ENCODE measurements at regions not wholly inside any gene's neighbourhood (a gene's known extent, or its start where the extent isn't known, plus 50 kb on each side); places are given as distances from the start of the nearest gene placed in this dataset.

DNA sequence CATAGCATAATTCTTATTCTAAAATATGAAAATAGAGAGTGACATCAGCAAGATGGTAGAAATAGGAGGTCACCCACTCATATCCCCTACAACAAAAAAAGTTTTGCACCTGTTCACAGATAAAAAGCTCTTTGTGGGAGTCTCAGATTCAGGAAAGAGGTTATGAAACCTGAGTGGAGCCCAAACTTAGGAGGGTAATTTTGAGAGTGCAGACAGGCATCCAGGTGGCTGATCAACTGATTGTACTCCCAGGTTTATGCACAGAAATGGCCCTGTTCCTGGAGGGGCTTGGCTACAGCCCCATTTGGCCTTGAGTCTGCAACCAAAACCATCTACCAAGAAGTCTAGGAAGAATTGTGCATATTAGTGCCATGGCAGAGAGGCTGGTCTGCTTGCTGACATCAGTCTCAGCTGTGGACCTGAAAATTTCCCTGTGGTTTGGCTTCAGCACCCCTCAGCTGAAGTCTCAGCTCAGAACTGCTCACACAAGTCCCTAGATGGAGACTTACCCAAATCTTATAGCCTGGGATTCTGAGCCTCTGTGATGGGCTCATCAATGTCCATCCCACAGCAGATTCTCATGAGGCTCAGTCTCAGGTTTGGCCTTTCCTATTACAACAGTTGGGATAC is 291.6 kb downstream of the IL20RB start:
- Mint-ChIP-seq H3K27me3 (no peaks in the 10 kb centered on the region), H3K4me3 (no peak overlapping the region), H3K4me1 (ENCODE audit: low read depth in 2 of 2) (no peaks in the 10 kb centered on the region), H3K9me3 (peaks cover 4 to 8% of the 10 kb centered on the region in 2 donors), H3K27ac (no peak overlapping the region), H3K36me3 (ENCODE audit: insufficient read depth) (no peaks in the 10 kb centered on the region)
- ATAC-seq (replicated peaks) (no peak), DNase-seq (no peak)

DNA sequence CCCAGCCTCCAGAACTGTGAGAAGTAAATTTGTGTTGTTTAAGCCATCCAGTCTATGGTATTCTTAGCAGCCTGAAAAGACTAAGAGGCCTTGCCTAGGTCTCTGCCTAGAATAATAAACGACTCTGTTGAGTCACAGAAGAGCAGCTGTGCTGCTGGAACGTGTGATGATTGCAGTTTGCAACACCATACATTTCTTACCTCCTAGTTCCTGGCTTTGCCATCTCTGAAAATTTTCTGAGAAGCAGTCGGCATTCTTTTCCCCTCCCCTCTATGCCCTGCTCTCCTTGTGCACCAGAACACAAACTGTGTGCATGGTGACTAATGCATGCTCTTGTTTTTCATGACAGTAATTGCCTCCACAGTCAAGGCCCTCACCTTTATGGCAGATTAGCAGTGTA is 301.3 kb downstream of the IL20RB start:
- no peak for ATAC-seq (replicated peaks)

DNA sequence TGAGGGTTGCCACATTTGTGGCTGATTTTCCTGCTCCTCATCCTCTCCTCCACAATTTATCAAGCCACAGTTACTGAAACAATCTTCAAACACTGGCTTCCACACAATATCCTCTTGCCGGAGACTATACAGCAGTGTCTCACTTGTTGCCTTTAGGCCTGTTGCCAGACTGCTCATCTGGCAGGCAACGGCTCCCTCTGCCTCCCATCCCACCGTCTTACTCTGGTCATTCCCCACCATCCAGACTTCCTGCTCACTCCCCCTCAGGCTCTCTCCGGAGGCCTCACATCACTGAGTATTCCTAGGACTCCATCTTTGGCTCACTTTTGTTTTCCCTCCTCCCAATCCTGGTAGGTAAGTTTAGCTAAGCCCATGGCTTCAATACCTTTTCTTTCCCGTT is 301.9 kb downstream of the IL20RB start:
- DNase-seq (no peak), ATAC-seq (replicated peaks) (no peak)
- no peak overlapping the region for H3K4me3 Mint-ChIP-seq
- peaks cover under 1 to 5% of the 10 kb centered on the region in 2 donors for H3K27me3 Mint-ChIP-seq
- no peaks in the 10 kb centered on the region for H3K4me1 Mint-ChIP-seq (ENCODE audit: low read depth in 2 of 2)
- no peak overlapping the region for H3K27ac Mint-ChIP-seq
- no peaks in the 10 kb centered on the region for H3K36me3 Mint-ChIP-seq (ENCODE audit: insufficient read depth)
- peaks cover 3 to 7% of the 10 kb centered on the region in 2 donors for H3K9me3 Mint-ChIP-seq

More for the DNA sequence above, 301.3 kb downstream of the IL20RB start:
- peaks cover 2 to 7% of the 10 kb centered on the region in 2 donors for H3K9me3 Mint-ChIP-seq
- no peaks in the 10 kb centered on the region for H3K36me3 Mint-ChIP-seq (ENCODE audit: insufficient read depth)
- H3K4me3 Mint-ChIP-seq = no peak overlapping the region
- no peaks in the 10 kb centered on the region for H3K4me1 Mint-ChIP-seq (ENCODE audit: low read depth in 2 of 2)
- no peaks in the 10 kb centered on the region for H3K27me3 Mint-ChIP-seq
- DNase-seq = no peak
- no peak overlapping the region for H3K27ac Mint-ChIP-seq

DNA sequence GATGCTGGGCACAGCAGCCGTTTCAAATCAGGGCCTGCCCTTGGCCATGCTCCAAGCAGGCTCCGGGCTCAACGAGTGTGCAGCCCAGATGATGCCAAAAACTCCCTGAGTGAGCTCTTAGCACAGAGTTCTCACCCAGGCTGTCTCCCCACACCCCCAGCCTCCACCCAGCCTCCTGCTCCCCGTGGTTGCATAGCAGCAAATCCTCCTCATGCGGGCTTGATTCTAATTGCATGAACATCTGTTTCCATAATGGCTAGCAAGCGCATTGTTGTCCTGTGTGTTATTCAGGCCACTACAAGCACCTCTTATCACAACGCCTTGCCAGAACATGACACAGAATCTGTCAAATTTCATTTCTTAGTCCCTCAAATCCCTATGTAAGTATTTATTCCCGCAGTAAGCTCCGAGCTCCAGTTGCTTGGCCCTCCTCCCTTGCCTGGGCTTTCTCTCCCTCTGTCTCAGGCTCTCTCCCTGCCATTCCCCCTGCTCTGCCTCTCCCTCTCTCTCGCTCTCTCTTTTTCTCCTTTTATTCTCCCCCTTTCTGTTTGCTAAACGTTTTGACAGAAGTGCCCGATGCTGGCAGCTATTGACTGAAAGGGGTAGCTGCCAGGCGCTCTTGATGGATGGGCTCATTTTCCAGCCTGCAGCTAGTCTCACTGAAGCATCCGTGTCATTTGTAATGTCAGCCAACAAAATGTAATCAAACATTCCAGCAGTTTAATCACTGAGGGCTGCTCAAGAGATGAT is 306.5 kb downstream of the IL20RB start:
- H3K36me3 Mint-ChIP-seq (ENCODE audit: insufficient read depth) = no peaks in the 10 kb centered on the region
- no peaks in the 10 kb centered on the region for H3K4me1 Mint-ChIP-seq (ENCODE audit: low read depth in 2 of 2)
- no peak for ATAC-seq (replicated peaks)
- no peak overlapping the region for H3K4me3 Mint-ChIP-seq
- no peak overlapping the region for H3K27ac Mint-ChIP-seq
- peaks cover 5 to 10% of the 10 kb centered on the region in 2 donors for H3K27me3 Mint-ChIP-seq
- DNase-seq = no peak
- peaks cover 3 to 5% of the 10 kb centered on the region in 2 donors for H3K9me3 Mint-ChIP-seq

DNA sequence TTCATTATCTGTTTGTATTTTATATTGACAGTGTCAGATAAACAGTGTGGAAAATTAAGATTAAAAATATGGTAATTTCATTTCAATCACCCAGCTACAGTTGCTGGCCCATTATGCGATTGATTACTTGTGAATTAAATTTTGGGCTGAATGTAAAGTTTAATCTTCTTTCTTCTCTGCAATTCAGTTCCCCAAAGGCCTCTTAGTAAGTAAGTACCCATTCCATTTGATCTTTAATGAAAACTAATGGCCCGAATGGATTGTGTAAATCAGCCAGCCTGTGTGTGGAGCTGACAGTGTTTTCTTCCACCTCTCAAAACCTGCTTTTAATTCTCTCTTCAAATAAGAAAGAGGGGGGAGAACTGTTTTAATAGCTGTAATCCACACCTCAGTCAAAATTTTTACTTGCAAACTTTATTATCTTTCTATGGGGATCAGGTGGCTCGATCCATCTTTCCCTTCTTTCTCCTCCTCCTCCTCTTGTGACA is 307.1 kb downstream of the IL20RB start:
- Mint-ChIP-seq H3K36me3 (ENCODE audit: insufficient read depth) (no peaks in the 10 kb centered on the region), H3K9me3 (peaks cover 0 to 4% of the 10 kb centered on the region in 2 donors), H3K27me3 (peaks cover 5 to 10% of the 10 kb centered on the region in 2 donors), H3K4me1 (ENCODE audit: low read depth in 2 of 2) (no peaks in the 10 kb centered on the region), H3K27ac (no peak overlapping the region), H3K4me3 (no peak overlapping the region)
- ATAC-seq (replicated peaks) (no peak), DNase-seq (no peak)

DNA sequence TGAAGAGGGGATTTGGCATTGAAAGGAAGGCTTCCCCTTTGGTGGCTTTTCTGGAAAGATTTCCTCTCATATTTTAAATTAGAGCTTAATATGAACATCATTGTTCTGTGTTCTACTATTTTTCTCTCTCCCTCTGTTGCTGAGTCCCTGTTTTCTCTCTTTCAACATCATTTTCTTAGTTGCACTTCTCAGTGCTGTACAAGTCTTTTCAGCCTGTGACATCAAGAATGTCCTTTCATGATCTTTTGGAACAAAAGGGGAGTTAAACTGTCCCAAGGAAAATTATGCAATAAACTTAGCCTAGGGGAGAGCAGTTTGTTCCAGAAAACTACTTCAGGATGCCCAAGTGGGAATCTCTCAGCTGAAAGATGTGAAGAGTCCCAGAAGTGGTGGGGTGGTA is 325.1 kb downstream of the IL20RB start:
- Mint-ChIP-seq H3K9me3 (peaks cover 0 to 3% of the 10 kb centered on the region in 2 donors), H3K4me3 (no peak overlapping the region), H3K36me3 (ENCODE audit: insufficient read depth) (no peaks in the 10 kb centered on the region), H3K4me1 (ENCODE audit: low read depth in 2 of 2) (no peaks in the 10 kb centered on the region), H3K27me3 (no peaks in the 10 kb centered on the region), H3K27ac (no peak overlapping the region)
- ATAC-seq (replicated peaks) = no peak
- no peak for DNase-seq

DNA sequence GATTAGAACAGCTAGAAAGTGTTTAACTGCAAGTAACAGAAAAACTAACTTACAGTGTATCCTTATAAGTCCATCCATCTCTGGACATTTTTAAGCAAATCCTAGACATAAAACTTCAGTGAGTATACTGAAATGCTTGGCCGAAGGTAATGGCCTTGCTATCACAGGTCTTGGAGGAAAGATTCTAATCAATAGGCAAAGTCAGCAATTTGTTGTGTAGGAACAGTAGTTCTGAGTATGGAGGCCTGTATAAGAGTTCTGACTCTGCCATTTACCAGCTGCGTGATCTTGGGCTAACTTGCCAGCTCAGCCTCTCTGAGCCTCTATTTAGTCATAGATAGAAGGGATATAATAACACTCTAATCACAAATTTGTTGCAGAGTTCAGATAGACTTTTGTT is 328.1 kb downstream of the IL20RB start:
- Mint-ChIP-seq H3K4me3 (no peak overlapping the region), H3K4me1 (ENCODE audit: low read depth in 2 of 2) (no peaks in the 10 kb centered on the region), H3K36me3 (ENCODE audit: insufficient read depth) (no peaks in the 10 kb centered on the region), H3K27me3 (no peaks in the 10 kb centered on the region), H3K9me3 (peaks cover 0 to 3% of the 10 kb centered on the region in 2 donors), H3K27ac (no peak overlapping the region)
- ATAC-seq (replicated peaks) = no peak
- no peak for DNase-seq

DNA sequence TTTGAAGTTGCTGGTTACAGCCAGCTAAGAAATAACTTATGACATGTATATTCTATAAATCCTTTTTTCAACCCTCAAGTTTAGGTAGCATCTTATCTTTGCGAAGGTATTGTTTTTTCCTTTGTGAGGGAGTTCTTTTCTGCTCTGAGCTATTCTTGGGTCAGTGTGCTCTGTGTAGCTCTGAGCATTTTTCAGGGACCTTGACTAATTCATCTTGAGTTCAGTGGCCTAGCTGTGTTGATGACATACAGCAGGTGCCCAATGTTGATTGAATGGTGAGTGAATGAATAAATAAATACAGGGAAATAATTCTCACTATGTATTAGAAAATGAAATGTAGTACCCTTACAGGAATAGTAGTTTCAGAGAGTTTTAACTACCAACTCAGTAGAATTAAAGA is 335.3 kb downstream of the IL20RB start:
- Mint-ChIP-seq H3K36me3 (ENCODE audit: insufficient read depth) (no peaks in the 10 kb centered on the region), H3K4me3 (no peak overlapping the region), H3K9me3 (peaks cover 0 to 3% of the 10 kb centered on the region in 2 donors), H3K27ac (no peak overlapping the region), H3K27me3 (no peaks in the 10 kb centered on the region), H3K4me1 (ENCODE audit: low read depth in 2 of 2) (no peaks in the 10 kb centered on the region)
- ATAC-seq (replicated peaks) (no peak), DNase-seq (no peak)

DNA sequence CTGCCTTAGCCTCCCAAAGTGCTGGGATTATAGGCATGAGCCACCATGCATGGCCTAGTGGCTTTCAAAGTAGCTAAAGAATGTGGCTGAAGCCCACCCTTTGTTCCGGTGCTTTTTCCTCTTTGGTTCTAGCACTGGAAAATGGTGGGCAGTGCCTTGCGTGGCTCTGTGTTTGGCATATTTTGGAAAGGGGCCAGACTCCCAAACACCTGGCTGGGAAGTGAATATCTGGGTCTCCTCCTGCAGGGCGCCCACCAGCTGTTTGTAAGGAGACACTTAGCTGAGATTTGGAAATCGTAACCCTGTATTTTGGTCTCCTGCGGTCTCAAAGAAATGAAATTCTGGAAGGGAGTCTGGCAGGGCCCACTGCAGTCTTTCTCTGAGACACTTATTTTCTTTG is 336.4 kb downstream of the IL20RB start:
- H3K27me3 Mint-ChIP-seq = no peaks in the 10 kb centered on the region
- H3K27ac Mint-ChIP-seq = no peak overlapping the region
- H3K36me3 Mint-ChIP-seq (ENCODE audit: insufficient read depth) = no peaks in the 10 kb centered on the region
- H3K9me3 Mint-ChIP-seq = peaks cover 0 to 1% of the 10 kb centered on the region in 2 donors
- no peaks in the 10 kb centered on the region for H3K4me1 Mint-ChIP-seq (ENCODE audit: low read depth in 2 of 2)
- ATAC-seq (replicated peaks) = no peak
- DNase-seq = no peak
- H3K4me3 Mint-ChIP-seq = no peak overlapping the region

DNA sequence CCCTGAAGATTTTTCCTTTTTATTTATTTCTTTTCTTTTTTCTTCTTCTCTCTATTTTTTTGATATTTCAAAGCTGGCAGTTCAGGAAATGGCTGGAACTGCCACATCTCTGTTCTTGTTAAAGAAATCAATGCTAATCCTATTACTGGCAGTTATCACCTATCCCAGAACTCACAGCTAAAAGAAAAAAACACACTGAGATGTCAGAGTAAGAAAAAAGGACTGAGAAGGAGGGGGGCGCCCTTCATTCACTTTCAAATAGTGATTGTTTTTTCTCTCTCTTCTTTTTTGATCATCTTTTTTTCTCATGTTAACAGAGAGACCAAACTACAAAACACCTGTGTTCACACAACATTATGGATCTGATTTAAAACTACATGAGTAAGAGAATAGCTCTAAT is 337.1 kb downstream of the IL20RB start:
- no peaks in the 10 kb centered on the region for H3K4me1 Mint-ChIP-seq (ENCODE audit: low read depth in 2 of 2)
- ATAC-seq (replicated peaks) (no peak), DNase-seq (no peak)
- H3K27me3 Mint-ChIP-seq = no peaks in the 10 kb centered on the region
- no peaks in the 10 kb centered on the region for H3K36me3 Mint-ChIP-seq (ENCODE audit: insufficient read depth)
- peaks cover 0 to 1% of the 10 kb centered on the region in 2 donors for H3K9me3 Mint-ChIP-seq
- H3K4me3 Mint-ChIP-seq = no peak overlapping the region
- no peak overlapping the region for H3K27ac Mint-ChIP-seq

DNA sequence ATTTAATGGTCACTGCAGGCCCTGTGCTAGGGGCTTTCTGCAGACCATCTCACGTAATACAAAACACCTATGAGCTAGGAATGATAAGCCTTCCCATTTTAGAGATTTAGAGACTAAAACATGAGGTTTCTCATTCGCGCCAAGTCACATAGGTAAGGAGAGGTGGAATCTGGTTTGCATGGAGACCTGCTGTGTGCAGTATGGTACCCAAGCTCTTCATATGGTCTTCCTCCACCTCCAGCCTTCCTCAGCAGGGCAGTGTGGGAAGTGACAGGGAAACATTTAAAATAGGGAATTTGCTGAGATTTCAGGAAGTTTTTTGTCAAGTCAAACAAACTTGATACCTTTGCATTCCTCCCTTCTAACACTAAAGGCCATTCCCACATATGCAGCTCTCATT is 337.6 kb downstream of the IL20RB start:
- DNase-seq (no peak), ATAC-seq (replicated peaks) (no peak)
- Mint-ChIP-seq H3K4me1 (ENCODE audit: low read depth in 2 of 2) (no peaks in the 10 kb centered on the region), H3K4me3 (no peak overlapping the region), H3K27me3 (no peaks in the 10 kb centered on the region), H3K36me3 (ENCODE audit: insufficient read depth) (no peaks in the 10 kb centered on the region), H3K9me3 (peaks cover 0 to 1% of the 10 kb centered on the region in 2 donors), H3K27ac (no peak overlapping the region)

DNA sequence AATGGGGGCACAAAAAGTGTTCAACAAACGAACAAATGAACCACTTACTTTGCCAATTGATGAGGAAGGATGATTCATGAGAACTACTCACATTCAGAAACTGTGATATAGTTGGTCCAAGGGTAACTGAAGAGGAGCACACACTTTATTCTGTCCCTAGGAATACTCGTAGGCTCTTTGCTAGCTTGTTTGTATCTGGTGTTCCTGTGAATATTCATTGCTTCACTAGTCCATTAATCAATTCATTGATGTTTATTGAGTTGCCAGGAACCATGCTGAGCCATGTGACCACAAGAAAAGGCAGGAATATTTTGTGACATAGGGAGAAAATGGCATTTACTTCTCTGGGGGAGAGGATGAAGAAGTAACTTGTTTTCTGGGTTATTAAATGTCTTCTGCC is 338.3 kb downstream of the IL20RB start:
- no peaks in the 10 kb centered on the region for H3K27me3 Mint-ChIP-seq
- H3K36me3 Mint-ChIP-seq (ENCODE audit: insufficient read depth) = no peaks in the 10 kb centered on the region
- H3K27ac Mint-ChIP-seq = no peak overlapping the region

DNA sequence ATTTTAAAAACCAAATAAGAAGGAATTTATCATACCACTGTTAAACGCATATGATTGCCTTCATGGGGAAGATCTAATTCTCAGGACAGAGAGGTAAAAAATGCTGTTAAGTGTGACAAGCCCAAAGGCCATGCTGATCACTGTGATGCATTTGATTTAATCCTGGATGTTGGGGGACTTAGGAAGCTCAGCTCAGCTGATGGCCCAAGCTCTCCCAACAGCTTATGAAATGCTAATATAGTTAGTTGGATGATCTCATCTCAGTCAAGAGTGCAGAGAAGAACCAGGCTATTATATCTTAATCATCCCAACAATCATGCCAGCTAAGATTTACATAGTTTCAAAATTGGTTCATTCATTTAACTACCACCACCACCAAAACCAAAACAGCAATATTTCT is 340.0 kb downstream of the IL20RB start:
- H3K27me3 Mint-ChIP-seq = no peaks in the 10 kb centered on the region
- H3K36me3 Mint-ChIP-seq (ENCODE audit: insufficient read depth) = no peaks in the 10 kb centered on the region
- H3K9me3 Mint-ChIP-seq = no peaks in the 10 kb centered on the region
- no peak for ATAC-seq (replicated peaks)
- DNase-seq = no peak
- no peak overlapping the region for H3K4me3 Mint-ChIP-seq
- no peaks in the 10 kb centered on the region for H3K4me1 Mint-ChIP-seq (ENCODE audit: low read depth in 2 of 2)
- no peak overlapping the region for H3K27ac Mint-ChIP-seq

More for the DNA sequence above, 338.3 kb downstream of the IL20RB start:
- H3K9me3 Mint-ChIP-seq = no peaks in the 10 kb centered on the region
- DNase-seq (no peak), ATAC-seq (replicated peaks) (no peak)
- no peaks in the 10 kb centered on the region for H3K4me1 Mint-ChIP-seq (ENCODE audit: low read depth in 2 of 2)
- no peak overlapping the region for H3K4me3 Mint-ChIP-seq

DNA sequence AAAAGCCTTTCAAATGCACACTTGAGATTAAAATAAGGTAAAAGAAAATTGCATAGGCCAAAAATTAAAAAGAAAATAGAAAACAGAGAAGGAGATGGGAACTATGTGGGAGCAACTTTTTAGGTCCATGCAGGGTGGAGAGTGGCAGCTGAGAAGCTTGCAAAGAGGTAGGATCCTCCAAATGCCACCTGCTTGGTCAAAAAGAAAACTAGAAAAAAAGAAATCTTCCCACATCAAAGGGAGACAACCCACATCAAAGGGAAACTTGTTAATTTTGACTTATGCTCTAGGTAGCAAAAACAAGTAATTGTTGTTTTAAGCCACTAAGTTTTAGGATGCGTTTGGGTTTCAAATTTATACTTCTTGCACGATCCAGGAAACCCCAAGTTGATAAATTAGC is 342.9 kb downstream of the IL20RB start:
- Mint-ChIP-seq H3K36me3 (ENCODE audit: insufficient read depth) (no peaks in the 10 kb centered on the region), H3K4me1 (ENCODE audit: low read depth in 2 of 2) (no peaks in the 10 kb centered on the region), H3K27me3 (no peaks in the 10 kb centered on the region), H3K9me3 (peaks cover 0 to 4% of the 10 kb centered on the region in 2 donors), H3K27ac (no peak overlapping the region), H3K4me3 (no peak overlapping the region)
- DNase-seq = no peak
- no peak for ATAC-seq (replicated peaks)

Measured in effector memory CD8-positive, alpha-beta T cell (primary cell).